ENCODE measurements at regions not wholly inside any gene's neighbourhood (a gene's known extent, or its start where the extent isn't known, plus 50 kb on each side); places are given as distances from the start of the nearest gene placed in this dataset.

- no peak for TF ChIP-seq HES4 (CRISPR knock-in tag; IDR thresholded peaks at IDR 0.05; ENCODE audit: borderline replicate concordance)
- no peak for TF ChIP-seq KDM6A (CRISPR knock-in tag; IDR thresholded peaks at IDR 0.05; ENCODE audit: low read depth)
- no peak for TF ChIP-seq ZNF580 (CRISPR knock-in tag; IDR thresholded peaks at IDR 0.05; ENCODE audit: borderline replicate concordance, low read depth)
- TF ChIP-seq, protein P1, sequence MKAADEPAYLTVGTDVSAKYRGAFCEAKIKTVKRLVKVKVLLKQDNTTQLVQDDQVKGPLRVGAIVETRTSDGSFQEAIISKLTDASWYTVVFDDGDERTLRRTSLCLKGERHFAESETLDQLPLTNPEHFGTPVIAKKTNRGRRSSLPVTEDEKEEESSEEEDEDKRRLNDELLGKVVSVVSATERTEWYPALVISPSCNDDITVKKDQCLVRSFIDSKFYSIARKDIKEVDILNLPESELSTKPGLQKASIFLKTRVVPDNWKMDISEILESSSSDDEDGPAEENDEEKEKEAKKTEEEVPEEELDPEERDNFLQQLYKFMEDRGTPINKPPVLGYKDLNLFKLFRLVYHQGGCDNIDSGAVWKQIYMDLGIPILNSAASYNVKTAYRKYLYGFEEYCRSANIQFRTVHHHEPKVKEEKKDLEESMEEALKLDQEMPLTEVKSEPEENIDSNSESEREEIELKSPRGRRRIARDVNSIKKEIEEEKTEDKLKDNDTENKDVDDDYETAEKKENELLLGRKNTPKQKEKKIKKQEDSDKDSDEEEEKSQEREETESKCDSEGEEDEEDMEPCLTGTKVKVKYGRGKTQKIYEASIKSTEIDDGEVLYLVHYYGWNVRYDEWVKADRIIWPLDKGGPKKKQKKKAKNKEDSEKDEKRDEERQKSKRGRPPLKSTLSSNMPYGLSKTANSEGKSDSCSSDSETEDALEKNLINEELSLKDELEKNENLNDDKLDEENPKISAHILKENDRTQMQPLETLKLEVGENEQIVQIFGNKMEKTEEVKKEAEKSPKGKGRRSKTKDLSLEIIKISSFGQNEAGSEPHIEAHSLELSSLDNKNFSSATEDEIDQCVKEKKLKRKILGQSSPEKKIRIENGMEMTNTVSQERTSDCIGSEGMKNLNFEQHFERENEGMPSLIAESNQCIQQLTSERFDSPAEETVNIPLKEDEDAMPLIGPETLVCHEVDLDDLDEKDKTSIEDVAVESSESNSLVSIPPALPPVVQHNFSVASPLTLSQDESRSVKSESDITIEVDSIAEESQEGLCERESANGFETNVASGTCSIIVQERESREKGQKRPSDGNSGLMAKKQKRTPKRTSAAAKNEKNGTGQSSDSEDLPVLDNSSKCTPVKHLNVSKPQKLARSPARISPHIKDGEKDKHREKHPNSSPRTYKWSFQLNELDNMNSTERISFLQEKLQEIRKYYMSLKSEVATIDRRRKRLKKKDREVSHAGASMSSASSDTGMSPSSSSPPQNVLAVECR (CRISPR knock-in tag; IDR thresholded peaks at IDR 0.05; ENCODE audit: borderline replicate concordance) = no peak
These were observed 1159.5 kb downstream of the ADGRL3 start (continued) for GRCh38 chr4:62359441-62360155.

GRCh38 chr4:62344915-62345314 is 1144.8 kb downstream of the ADGRL3 start:
- in situ Hi-C loops (cut with HindIII; ENCODE audit: extremely low pct_ligation_motif_present, low pct_unique_long_range_greater_than_20kb) (no loop called here), intact Hi-C loops (cut with micrococcal nuclease; ENCODE audit: unreplicated experiment) (no loop called here)
- Histone ChIP-seq H3K4me2 (ENCODE audit: low read depth, low read length) (no peak overlapping the region), H3K9ac (ENCODE audit: insufficient read depth, low read depth, low read length) (no peak overlapping the region), H3K27me3 (ENCODE audit: control insufficient read depth in 1 of 2, insufficient read depth in 2 of 2, low read length in 2 of 2) (no peaks in the 10 kb centered on the region; a peak in 1 of 5 replicates), H2AFZ (ENCODE audit: low read length) (no peak overlapping the region), H4K20me1 (ENCODE audit: insufficient read depth, low read length) (no peaks in the 10 kb centered on the region), H3K36me3 (replicated peaks in 1 of 2; ENCODE audit: control insufficient read depth in 1 of 2, insufficient read depth in 2 of 2, low read length in 2 of 2) (no peaks in the 10 kb centered on the region), H3K9me3 (ENCODE audit: low read length) (peaks cover 41% of the 10 kb centered on the region), H3K4me3 (replicated peaks in 1 of 3; ENCODE audit: insufficient read depth in 1 of 3, low read depth in 2 of 3, low read length in 3 of 3) (no peak overlapping the region), H3K27ac (ENCODE audit: extremely low read length, insufficient read depth, low read length) (no peak overlapping the region), H3K4me1 (ENCODE audit: insufficient read depth, low read length) (no peaks in the 10 kb centered on the region), H3K79me2 (ENCODE audit: insufficient read depth, low read length) (no peaks in the 10 kb centered on the region)
- ChIA-PET POLR2A (no interaction called here), CTCF (ENCODE audit: low intra/inter-chr PET ratio, low total read pairs) (no interaction called here)
- no TSS peak for BruUV-seq (replicated peaks)
- FAIRE-seq (no peak), ATAC-seq (no peak), DNase-seq (ENCODE audit: low spot score) (no peak)
- WGBS (ENCODE audit: low lambda C conversion rate) = 2% methylated on average over 4 of the region's 4 CpGs
- TF ChIP-seq GLI4 (CRISPR knock-in tag; IDR thresholded peaks at IDR 0.05; ENCODE audit: borderline replicate concordance) = no peak
- TF ChIP-seq CREB1 (IDR thresholded peaks at IDR 0.05) = peak; percentile 82
- no peak for TF ChIP-seq CREB1 (CRISPR knock-in tag; IDR thresholded peaks at IDR 0.05)
- TF ChIP-seq, protein P2, sequence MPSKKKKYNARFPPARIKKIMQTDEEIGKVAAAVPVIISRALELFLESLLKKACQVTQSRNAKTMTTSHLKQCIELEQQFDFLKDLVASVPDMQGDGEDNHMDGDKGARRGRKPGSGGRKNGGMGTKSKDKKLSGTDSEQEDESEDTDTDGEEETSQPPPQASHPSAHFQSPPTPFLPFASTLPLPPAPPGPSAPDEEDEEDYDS (CRISPR knock-in tag; IDR thresholded peaks at IDR 0.05) = no peak
- TF ChIP-seq ZNF607 (CRISPR knock-in tag; IDR thresholded peaks at IDR 0.05; ENCODE audit: borderline replicate concordance) = no peak
- no peak for TF ChIP-seq RNF2 (conservative IDR thresholded peaks at IDR 0.05; ENCODE audit: low read depth)
- TF ChIP-seq, protein P3, sequence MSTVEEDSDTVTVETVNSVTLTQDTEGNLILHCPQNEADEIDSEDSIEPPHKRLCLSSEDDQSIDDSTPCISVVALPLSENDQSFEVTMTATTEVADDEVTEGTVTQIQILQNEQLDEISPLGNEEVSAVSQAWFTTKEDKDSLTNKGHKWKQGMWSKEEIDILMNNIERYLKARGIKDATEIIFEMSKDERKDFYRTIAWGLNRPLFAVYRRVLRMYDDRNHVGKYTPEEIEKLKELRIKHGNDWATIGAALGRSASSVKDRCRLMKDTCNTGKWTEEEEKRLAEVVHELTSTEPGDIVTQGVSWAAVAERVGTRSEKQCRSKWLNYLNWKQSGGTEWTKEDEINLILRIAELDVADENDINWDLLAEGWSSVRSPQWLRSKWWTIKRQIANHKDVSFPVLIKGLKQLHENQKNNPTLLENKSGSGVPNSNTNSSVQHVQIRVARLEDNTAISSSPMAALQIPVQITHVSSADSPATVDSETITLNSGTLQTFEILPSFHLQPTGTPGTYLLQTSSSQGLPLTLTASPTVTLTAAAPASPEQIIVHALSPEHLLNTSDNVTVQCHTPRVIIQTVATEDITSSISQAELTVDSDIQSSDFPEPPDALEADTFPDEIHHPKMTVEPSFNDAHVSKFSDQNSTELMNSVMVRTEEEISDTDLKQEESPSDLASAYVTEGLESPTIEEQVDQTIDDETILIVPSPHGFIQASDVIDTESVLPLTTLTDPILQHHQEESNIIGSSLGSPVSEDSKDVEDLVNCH (CRISPR knock-in tag; IDR thresholded peaks at IDR 0.05) = no peak
- peak; percentile 72 for TF ChIP-seq ATF7 (IDR thresholded peaks at IDR 0.05)
- TF ChIP-seq ATF7 (CRISPR knock-in tag; IDR thresholded peaks at IDR 0.05) = no peak

All from HepG2 (cell line).